Ectodermal cell (in vitro differentiated cells): ENCODE measurements at regions not wholly inside any gene's neighbourhood (a gene's known extent, or its start where the extent isn't known, plus 50 kb on each side); places are given as distances from the start of the nearest gene placed in this dataset.

Experiments used
- H3K27ac ChIP-seq: 2 replicates; pipeline ENCODE4 v1.7.0; 2013; ENCODE audit warnings: mild to moderate bottlenecking, low read depth, low read length; ENCODE audit not compliant: insufficient read depth, poor library complexity, severe bottlenecking
- H3K27me3 ChIP-seq: 2 replicates; pipeline ENCODE4 v1.7.0; 2013; ENCODE audit warnings: mild to moderate bottlenecking, low read length; ENCODE audit not compliant: insufficient read depth, control insufficient read depth, poor library complexity, severe bottlenecking
- H3K36me3 ChIP-seq: one replicate; pipeline ENCODE4 v1.7.0; 2013; ENCODE audit warnings: low read length; ENCODE audit not compliant: control insufficient read depth, insufficient read depth
- H3K4me1 ChIP-seq: one replicate; pipeline ENCODE4 v1.7.0; 2013; ENCODE audit warnings: low read length; ENCODE audit not compliant: control insufficient read depth, insufficient read depth
- H3K4me3 ChIP-seq: 2 replicates; pipeline ENCODE4 v1.7.0; 2013; ENCODE audit warnings: low read depth, low read length, control low read depth; ENCODE audit not compliant: insufficient read depth
- H3K9me3 ChIP-seq: 2 replicates; pipeline ENCODE4 v1.7.0; 2013; ENCODE audit warnings: mild to moderate bottlenecking, low read length, moderate library complexity; ENCODE audit not compliant: control insufficient read depth
- WGBS, 2 experiments: methylation state at CpG; one replicate each; pipeline ENCODE4 v1.1.7; 2013; ENCODE audit warnings: missing lambda C conversion rate in 2 of 2; 5-methylcytosine and 5-hydroxymethylcytosine counted together

- Histone ChIP-seq H3K36me3 (no peaks in the 10 kb centered on the region), H3K27me3 (no peaks in the 10 kb centered on the region), H3K4me1 (no peaks in the 10 kb centered on the region), H3K4me3 (no peak overlapping the region), H3K27ac (no peak overlapping the region), H3K9me3 (no peaks in the 10 kb centered on the region)
- WGBS, 2 experiments: 82 to 89% methylated on average over 7 of the region's 7 CpGs
These were observed 414.4 kb upstream of the NXPH2 start for GRCh38 chr2:139194546-139194945.

GRCh38 chr2:139177041-139177440 lies 396.9 kb upstream of the NXPH2 start:
- Histone ChIP-seq H3K4me1 (peaks cover 6% of the 10 kb centered on the region), H3K27me3 (no peaks in the 10 kb centered on the region), H3K9me3 (no peaks in the 10 kb centered on the region), H3K4me3 (no peak overlapping the region), H3K36me3 (no peaks in the 10 kb centered on the region), H3K27ac (no peak overlapping the region)
- 90 to 96% methylated on average over 3 of the region's 3 CpGs for WGBS, 2 experiments

- no peaks in the 10 kb centered on the region for H3K36me3 ChIP-seq
- 91 to 93% methylated on average over 3 of the region's 3 CpGs for WGBS, 2 experiments
- H3K9me3 ChIP-seq: no peaks in the 10 kb centered on the region
- no peaks in the 10 kb centered on the region for H3K4me1 ChIP-seq
- H3K4me3 ChIP-seq: no peak overlapping the region
- H3K27me3 ChIP-seq: no peaks in the 10 kb centered on the region
- no peak overlapping the region for H3K27ac ChIP-seq
These were observed 395.3 kb upstream of the NXPH2 start for GRCh38 chr2:139175510-139175909.

GRCh38 chr2:139170406-139170805 lies 390.2 kb upstream of the NXPH2 start:
- Histone ChIP-seq H3K36me3 (no peaks in the 10 kb centered on the region), H3K27me3 (no peaks in the 10 kb centered on the region), H3K4me3 (no peak overlapping the region), H3K9me3 (no peaks in the 10 kb centered on the region), H3K27ac (no peak overlapping the region), H3K4me1 (no peaks in the 10 kb centered on the region)
- 95% methylated on average over 2 of the region's 2 CpGs for WGBS, 2 experiments

GRCh38 chr2:139165601-139166000 lies 385.4 kb upstream of the NXPH2 start:
- no peaks in the 10 kb centered on the region for H3K27me3 ChIP-seq
- H3K36me3 ChIP-seq: no peaks in the 10 kb centered on the region
- no peak overlapping the region for H3K4me3 ChIP-seq
- no peaks in the 10 kb centered on the region for H3K4me1 ChIP-seq
- 88 to 89% methylated on average over 2 of the region's 2 CpGs for WGBS, 2 experiments
- H3K27ac ChIP-seq: no peak overlapping the region
- H3K9me3 ChIP-seq: no peaks in the 10 kb centered on the region

GRCh38 chr2:139165041-139165440 lies 384.9 kb upstream of the NXPH2 start:
- no peaks in the 10 kb centered on the region for H3K36me3 ChIP-seq
- WGBS, 2 experiments: 82% methylated on average over 2 of the region's 2 CpGs; no CpG with 5 or more reads in 1 of the 2 experiments

GRCh38 chr2:139162957-139163356 lies 382.8 kb upstream of the NXPH2 start:
- H3K4me1 ChIP-seq: no peaks in the 10 kb centered on the region
- H3K9me3 ChIP-seq: no peaks in the 10 kb centered on the region
- no peak overlapping the region for H3K4me3 ChIP-seq
- no peaks in the 10 kb centered on the region for H3K36me3 ChIP-seq
- H3K27me3 ChIP-seq: no peaks in the 10 kb centered on the region
- WGBS, 2 experiments: 87 to 100% methylated on average over 1 of the region's 1 CpG
- H3K27ac ChIP-seq: no peak overlapping the region

More at GRCh38 chr2:139165041-139165440, 384.9 kb upstream of the NXPH2 start:
- Histone ChIP-seq H3K9me3 (no peaks in the 10 kb centered on the region), H3K27me3 (no peaks in the 10 kb centered on the region), H3K27ac (no peak overlapping the region), H3K4me1 (no peaks in the 10 kb centered on the region), H3K4me3 (no peak overlapping the region)

- Histone ChIP-seq H3K27me3 (no peaks in the 10 kb centered on the region), H3K36me3 (no peaks in the 10 kb centered on the region), H3K9me3 (no peaks in the 10 kb centered on the region), H3K27ac (no peak overlapping the region), H3K4me1 (no peaks in the 10 kb centered on the region), H3K4me3 (no peak overlapping the region)
- WGBS, 2 experiments: 41 to 59% methylated on average over 1 of the region's 2 CpGs
These were observed 382.3 kb upstream of the NXPH2 start for GRCh38 chr2:139162456-139162855.

- Histone ChIP-seq H3K9me3 (no peaks in the 10 kb centered on the region), H3K4me1 (peaks cover 3% of the 10 kb centered on the region), H3K36me3 (no peaks in the 10 kb centered on the region), H3K27me3 (no peaks in the 10 kb centered on the region), H3K27ac (no peak overlapping the region), H3K4me3 (no peak overlapping the region)
- 86 to 100% methylated on average over 1 of the region's 1 CpG for WGBS, 2 experiments
These were observed 380.6 kb upstream of the NXPH2 start for GRCh38 chr2:139160836-139161235.

- Histone ChIP-seq H3K36me3 (no peaks in the 10 kb centered on the region), H3K27me3 (no peaks in the 10 kb centered on the region), H3K4me1 (peaks cover 8% of the 10 kb centered on the region), H3K9me3 (no peaks in the 10 kb centered on the region), H3K4me3 (no peak overlapping the region), H3K27ac (no peak overlapping the region)
- 94 to 98% methylated on average over 2 to 3 of the region's 3 CpGs for WGBS, 2 experiments
These were observed 379.0 kb upstream of the NXPH2 start for GRCh38 chr2:139159177-139159576.

- no peaks in the 10 kb centered on the region for H3K27me3 ChIP-seq
- no peak overlapping the region for H3K4me3 ChIP-seq
- H3K36me3 ChIP-seq: no peaks in the 10 kb centered on the region
- H3K4me1 ChIP-seq: peaks cover 8% of the 10 kb centered on the region
- H3K27ac ChIP-seq: no peak overlapping the region
- H3K9me3 ChIP-seq: no peaks in the 10 kb centered on the region
These were observed 376.5 kb upstream of the NXPH2 start for GRCh38 chr2:139156730-139157129.
